ENCODE measurements at regions not wholly inside any gene's neighbourhood (a gene's known extent, or its start where the extent isn't known, plus 50 kb on each side); places are given as distances from the start of the nearest gene placed in this dataset.
"Not testable (repeated sequence)": the region's sequence is repeated elsewhere in the genome, so short reads cannot be mapped to it uniquely, and the experiment has no call there.

- H3K9me3 ChIP-seq; H3K4me3 ChIP-seq; H3K4me1 ChIP-seq; intact Hi-C loops (cut with DNase I); H3K27ac ChIP-seq; H3K36me3 ChIP-seq; DNase-seq (ENCODE audit: low spot score in 2 of 2); H3K27me3 ChIP-seq: not testable (repeated sequence)
- TF ChIP-seq, protein P1, sequence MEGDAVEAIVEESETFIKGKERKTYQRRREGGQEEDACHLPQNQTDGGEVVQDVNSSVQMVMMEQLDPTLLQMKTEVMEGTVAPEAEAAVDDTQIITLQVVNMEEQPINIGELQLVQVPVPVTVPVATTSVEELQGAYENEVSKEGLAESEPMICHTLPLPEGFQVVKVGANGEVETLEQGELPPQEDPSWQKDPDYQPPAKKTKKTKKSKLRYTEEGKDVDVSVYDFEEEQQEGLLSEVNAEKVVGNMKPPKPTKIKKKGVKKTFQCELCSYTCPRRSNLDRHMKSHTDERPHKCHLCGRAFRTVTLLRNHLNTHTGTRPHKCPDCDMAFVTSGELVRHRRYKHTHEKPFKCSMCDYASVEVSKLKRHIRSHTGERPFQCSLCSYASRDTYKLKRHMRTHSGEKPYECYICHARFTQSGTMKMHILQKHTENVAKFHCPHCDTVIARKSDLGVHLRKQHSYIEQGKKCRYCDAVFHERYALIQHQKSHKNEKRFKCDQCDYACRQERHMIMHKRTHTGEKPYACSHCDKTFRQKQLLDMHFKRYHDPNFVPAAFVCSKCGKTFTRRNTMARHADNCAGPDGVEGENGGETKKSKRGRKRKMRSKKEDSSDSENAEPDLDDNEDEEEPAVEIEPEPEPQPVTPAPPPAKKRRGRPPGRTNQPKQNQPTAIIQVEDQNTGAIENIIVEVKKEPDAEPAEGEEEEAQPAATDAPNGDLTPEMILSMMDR (IDR thresholded peaks at IDR 0.05), result peak in 2 of 3 experiments; percentile 22 to 25
Observed at GRCh38 chr4:62595265-62595664, 1395.1 kb downstream of the ADGRL3 start.

GRCh38 chr4:62591756-62592155, 1391.6 kb downstream of the ADGRL3 start:
- no peaks in the 10 kb centered on the region for H3K36me3 ChIP-seq
- no peaks in the 10 kb centered on the region for H3K27me3 ChIP-seq
- H3K4me3 ChIP-seq, result no peak overlapping the region
- peaks cover 0 to 5% of the 10 kb centered on the region in 2 donors for H3K4me1 ChIP-seq
- TF ChIP-seq, protein P1 (IDR thresholded peaks at IDR 0.05), result no peak
- H3K9me3 ChIP-seq, result no peaks in the 10 kb centered on the region
- DNase-seq (ENCODE audit: low spot score in 2 of 2), result no peak
- H3K27ac ChIP-seq, result no peak overlapping the region
- intact Hi-C loops (cut with DNase I), result no loop called here

DNA sequence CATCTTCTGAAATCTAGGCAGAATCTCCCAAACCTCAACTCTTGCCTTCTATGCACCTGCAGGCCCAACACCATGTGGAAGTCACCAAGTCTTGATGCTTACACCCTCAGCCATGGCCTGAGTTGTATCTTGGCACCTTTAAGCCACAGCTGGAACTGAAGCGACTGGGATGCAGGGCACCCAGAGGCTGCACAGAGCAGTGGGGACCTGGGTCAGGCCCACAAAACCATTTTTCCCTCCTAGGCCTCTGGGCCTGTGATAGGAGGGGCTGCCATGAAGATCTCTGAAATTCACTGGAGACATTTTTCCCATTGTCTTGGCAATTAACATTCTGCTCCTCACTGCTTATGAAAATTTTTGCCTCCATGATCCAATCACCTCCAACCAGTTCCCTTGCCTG, 1388.5 kb downstream of the ADGRL3 start:
- peaks cover 0 to 3% of the 10 kb centered on the region in 2 donors for H3K9me3 ChIP-seq
- no peaks in the 10 kb centered on the region for H3K27me3 ChIP-seq
- DNase-seq (ENCODE audit: low spot score in 2 of 2), result no peak
- H3K4me3 ChIP-seq, result no peak overlapping the region
- H3K27ac ChIP-seq, result no peak overlapping the region
- no peaks in the 10 kb centered on the region for H3K36me3 ChIP-seq
- TF ChIP-seq, protein P1 (IDR thresholded peaks at IDR 0.05), result no peak
- intact Hi-C loops (cut with DNase I), result no loop called here
- H3K4me1 ChIP-seq, result no peaks in the 10 kb centered on the region

DNA sequence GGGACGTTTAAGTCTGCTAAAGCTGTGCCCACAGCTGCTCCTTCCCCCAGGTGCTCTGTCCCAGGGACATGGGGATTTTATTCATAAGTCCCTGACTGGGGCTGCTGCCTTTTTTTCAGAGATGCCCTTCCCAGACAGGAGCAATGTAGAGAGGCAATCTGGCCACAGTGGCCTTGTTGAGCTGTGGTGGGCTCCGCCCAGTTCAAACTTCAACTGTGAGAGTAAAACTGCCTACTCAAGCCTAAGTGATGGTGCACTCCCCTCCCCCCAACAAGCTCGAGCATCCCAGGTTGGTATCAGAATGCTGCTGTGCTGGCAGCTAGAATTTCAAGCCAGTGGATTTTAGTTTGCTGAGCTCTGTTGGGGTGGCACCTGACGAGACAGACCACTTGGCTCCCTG, 1371.4 kb downstream of the ADGRL3 start:
- H3K4me1 ChIP-seq, result no peaks in the 10 kb centered on the region
- no peaks in the 10 kb centered on the region for H3K27me3 ChIP-seq
- no peaks in the 10 kb centered on the region for H3K36me3 ChIP-seq
- intact Hi-C loops (cut with DNase I), result no loop called here
- DNase-seq (ENCODE audit: low spot score in 2 of 2), result no peak
- H3K9me3 ChIP-seq, result no peaks in the 10 kb centered on the region
- TF ChIP-seq, protein P1 (IDR thresholded peaks at IDR 0.05), result no peak
- no peak overlapping the region for H3K4me3 ChIP-seq
- no peak overlapping the region for H3K27ac ChIP-seq

- H3K36me3 ChIP-seq, result no peaks in the 10 kb centered on the region
- H3K9me3 ChIP-seq, result no peaks in the 10 kb centered on the region
- TF ChIP-seq, protein P1 (IDR thresholded peaks at IDR 0.05), result no peak
- no peaks in the 10 kb centered on the region for H3K4me1 ChIP-seq
- H3K27me3 ChIP-seq, result no peaks in the 10 kb centered on the region
- no peak for DNase-seq (ENCODE audit: low spot score in 2 of 2)
- H3K27ac ChIP-seq, result no peak overlapping the region
- intact Hi-C loops (cut with DNase I), result no loop called here
- H3K4me3 ChIP-seq, result no peak overlapping the region
Observed at GRCh38 chr4:62560858-62561257, 1360.7 kb downstream of the ADGRL3 start.

GRCh38 chr4:62550121-62550520, 1350.0 kb downstream of the ADGRL3 start:
- no peaks in the 10 kb centered on the region for H3K9me3 ChIP-seq

More at GRCh38 chr4:62550121-62550520, 1350.0 kb downstream of the ADGRL3 start:
- no peak for DNase-seq (ENCODE audit: low spot score in 2 of 2)
- no peak overlapping the region for H3K27ac ChIP-seq
- H3K4me3 ChIP-seq, result no peak overlapping the region
- TF ChIP-seq, protein P1 (IDR thresholded peaks at IDR 0.05), result no peak
- H3K4me1 ChIP-seq, result no peaks in the 10 kb centered on the region
- intact Hi-C loops (cut with DNase I), result no loop called here
- no peaks in the 10 kb centered on the region for H3K27me3 ChIP-seq
- no peaks in the 10 kb centered on the region for H3K36me3 ChIP-seq
